HG03575 (cell line): ENCODE measurements at regions not wholly inside any gene's neighbourhood (a gene's known extent, or its start where the extent isn't known, plus 50 kb on each side); places are given as distances from the start of the nearest gene placed in this dataset.
"Not testable (repeated sequence)": the region's sequence is repeated elsewhere in the genome, so short reads cannot be mapped to it uniquely, and the experiment has no call there.

Source experiments
- ATAC-seq: cut with Tn5 transposase; IDR thresholded peaks from one replicate; pipeline ENCODE4 v1.9.1; 2021; ENCODE audit not compliant: unreplicated experiment, insufficient number of reproducible peaks, low FRiP score; ENCODE audit errors: extremely low read depth

DNA sequence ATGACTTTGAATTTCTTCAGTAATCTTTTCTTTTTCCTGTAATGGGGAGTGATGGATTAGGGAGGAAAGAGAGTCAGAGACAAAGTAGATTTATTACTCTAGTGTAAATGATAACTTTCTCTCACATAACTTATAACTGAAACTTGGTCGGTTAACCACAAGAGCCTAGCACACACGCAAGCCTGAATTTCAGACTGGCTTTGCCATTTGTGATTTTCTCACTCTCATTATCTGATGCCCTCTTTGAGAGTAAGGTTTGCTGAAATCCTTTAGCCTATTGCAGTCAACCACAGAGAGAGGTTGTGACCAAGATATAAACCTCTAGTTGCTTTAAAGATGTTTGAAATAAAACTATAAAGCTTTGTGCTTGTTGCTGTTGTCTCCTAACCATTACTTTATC lies 117.9 kb upstream of the NETO1 start:
- ATAC-seq, result no peak

DNA sequence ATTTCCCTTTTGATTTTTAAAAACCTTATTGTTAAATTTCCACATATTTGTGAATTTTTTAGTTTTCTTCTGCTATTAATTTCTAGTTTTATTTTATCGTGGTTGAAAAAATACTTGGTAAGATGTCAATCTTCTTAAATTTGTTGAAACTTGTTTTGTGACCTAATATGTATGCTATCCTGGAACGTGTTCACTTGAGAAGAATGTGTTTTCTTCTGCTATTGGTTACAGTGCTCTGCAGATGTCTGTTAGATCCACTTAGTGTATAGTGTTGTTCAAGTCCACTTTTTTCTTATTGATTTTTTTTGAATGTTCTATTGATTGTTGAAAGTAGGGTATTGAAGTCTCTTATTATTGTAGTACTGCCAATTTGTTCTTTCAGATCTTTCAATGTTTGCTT lies 116.5 kb upstream of the NETO1 start:
- ATAC-seq, result no peak

DNA sequence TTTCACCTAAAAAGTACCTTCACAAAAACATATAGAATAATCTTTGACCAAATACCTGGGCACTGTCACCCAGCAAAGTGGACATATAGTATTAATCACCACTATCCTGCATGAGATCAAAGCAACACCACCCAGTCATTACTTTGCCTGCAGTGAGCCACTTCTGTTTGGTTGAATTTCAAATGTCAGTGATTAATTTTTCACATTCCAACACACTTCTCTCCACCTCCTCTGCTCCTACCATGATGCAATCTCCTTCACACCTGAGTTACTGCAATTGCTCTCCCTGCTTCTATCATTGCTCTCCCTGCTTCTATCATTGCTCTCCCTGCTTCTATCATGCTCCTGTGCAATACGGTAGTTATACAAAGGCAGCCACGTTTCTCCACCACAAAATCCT lies 106.1 kb upstream of the NETO1 start:
- ATAC-seq, result no peak

DNA sequence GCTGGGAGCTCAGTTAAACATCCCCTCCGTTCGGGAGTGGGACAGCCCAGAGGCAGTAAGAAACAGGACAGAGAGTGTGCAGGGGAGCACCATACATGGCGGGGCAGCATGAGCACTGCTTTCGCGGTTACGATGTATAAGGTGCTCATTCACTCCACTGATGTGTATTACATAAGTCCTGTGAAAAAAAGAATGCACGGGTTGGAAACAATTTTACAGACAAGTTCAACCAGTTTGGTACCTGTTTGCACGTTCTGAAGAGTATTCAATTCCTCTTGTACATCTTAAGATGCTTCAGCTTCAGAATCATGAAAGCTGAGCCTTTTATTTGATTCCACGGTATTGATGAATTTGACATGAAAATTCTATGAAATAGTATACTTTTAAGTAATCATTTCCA lies 97.8 kb upstream of the NETO1 start:
- no peak for ATAC-seq

DNA sequence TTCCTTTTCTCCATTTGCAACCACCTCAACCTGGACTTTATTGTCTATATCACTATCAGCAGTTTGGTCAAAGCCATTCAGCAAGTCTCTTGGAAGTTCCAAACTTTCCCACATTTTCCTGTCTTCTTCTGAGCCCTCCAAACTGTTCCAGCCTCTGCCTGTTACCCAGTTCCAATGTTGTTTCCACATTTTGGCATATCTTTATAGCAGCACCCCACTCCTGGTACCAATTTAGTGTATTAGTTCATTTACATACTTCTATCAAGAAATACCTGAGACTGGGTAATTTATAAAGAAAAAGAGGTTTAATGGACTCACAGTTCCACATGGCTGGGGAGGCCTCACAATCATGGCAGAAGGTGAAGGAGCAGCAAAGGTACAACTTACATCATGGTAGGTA lies 90.4 kb upstream of the NETO1 start:
- not testable (repeated sequence) for ATAC-seq

DNA sequence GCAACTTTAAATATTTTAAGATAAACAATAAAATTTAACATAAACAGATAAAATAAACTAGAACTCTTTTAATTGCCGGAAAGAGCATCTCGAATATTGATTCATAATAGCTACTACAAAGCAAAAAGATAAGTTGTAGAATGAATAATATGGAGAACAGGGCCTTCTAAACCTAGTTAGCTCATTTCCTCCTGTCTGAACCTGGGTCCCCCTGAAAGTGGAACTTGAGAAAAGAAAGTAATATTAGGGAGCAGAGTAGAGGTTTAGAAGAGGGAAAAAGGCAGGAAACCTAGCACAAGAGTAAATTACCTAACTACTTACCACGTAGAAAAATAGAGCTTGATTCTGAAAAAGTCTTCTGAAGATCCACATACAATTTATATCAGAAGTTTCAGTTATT lies 80.7 kb upstream of the NETO1 start:
- ATAC-seq, result no peak

DNA sequence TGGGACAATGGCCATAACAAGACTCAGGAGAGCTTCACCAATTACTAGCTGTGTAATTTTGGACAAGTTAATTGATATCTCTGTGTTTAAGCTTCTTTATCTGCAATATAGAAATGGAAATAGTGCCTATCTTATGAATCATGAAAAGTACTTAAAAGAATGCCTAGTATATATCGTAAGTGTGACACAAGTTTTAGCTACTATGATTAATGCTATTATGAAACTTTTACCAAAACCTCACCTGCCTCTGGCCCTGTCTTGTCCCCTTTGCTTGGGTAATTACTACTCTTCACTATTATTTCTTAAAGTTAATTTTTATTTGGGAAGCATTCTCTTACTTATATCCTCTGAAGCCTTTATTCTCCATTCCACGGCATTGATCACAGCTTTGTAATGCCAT lies 75.0 kb upstream of the NETO1 start:
- ATAC-seq, result no peak

DNA sequence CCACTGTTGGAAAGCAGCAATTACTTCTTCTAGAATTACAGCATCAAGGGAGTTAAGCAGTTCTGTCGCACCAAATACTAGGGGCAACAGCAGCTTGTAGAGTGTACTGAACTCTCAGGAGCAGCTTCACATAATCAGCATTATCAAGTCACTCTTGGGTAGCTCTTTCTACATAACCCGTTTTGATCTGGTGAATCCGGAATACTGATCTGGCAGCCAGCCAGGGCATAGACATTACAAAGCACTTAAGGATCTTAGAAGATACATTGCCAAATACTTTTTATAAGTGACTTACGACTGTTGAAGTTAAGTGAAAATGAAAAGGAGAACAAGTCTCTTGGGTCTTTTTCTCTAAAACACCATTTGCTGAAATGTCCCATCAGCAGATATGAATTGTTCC lies 73.2 kb upstream of the NETO1 start:
- ATAC-seq, result no peak

DNA sequence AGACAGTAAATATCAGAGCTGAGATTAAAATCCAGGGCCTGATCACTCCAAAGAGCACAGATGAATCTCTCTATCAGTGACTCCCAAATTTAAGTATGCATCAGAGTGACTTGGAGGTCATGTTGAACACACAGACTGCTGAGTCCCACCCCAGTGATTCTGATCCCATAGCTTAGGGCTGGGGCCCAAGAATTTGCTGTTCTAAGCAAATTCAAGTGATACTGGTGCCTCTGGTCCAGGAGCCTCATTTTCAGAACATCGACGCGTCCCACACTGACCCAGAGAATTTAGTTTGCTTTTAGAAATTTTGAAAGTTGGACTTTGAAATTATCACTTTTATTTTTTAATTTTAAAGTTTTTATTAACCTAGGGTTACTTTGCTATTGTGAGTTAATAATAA lies 72.7 kb upstream of the NETO1 start:
- ATAC-seq, result no peak

DNA sequence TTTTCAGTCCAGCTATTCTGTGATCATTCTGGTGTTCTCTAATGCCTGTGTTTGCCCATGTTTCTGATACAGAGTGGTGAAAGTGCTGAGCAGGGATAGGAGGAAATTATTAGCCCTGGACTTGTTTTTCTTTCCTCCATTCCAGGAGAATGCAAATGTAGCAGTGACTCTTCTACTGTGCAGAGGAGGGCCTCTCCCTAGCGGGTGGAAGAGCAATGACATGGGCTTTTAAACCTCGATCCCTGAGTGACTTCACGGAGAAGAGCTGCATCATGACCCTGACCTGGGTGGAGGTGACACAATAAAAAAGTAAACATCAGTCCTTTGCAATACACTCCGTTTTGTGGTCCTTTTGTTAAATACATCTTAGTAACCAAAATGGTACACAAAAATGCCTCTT lies 68.0 kb upstream of the NETO1 start:
- no peak for ATAC-seq

DNA sequence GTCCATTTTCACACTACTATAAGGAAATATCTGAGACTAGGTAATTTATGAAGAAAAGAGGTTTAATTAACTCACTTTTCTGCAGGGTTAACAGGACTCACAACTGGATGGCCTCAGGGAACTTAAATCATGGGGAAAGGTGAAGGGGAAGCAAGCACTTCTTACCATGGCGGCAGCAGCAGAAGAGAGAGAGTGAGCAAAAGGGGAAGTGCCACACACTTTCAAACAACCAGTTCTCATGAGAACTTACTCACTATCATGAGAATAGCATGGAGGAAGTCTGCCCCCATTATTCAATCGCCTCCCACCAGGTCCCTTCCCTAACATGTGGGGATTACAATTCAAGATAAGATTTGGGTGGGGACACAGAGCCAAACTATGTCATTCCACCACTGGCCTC lies 55.1 kb upstream of the NETO1 start:
- ATAC-seq, result no peak
